ENCODE measurements at regions not wholly inside any gene's neighbourhood (a gene's known extent, or its start where the extent isn't known, plus 50 kb on each side); places are given as distances from the start of the nearest gene placed in this dataset.

DNA sequence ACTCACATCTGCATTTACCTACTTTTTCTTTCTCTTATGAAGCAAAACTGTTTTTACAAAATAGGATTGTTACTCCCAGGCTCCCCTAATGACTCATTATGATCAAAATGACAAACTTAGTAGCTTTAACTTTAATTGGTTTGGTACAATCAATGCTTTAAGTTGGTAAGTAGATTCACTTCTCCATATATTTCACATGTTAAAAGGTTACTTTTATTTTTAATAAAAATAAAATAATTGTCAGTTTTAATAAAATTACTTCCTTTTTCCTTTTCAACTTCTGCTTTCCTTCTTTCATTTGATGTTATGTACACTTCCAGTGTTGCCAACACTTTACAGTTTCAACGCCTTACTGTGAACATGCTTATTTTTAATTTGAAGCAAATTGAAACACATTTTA lies 477.6 kb downstream of the SETD4 start:
- CTCF ChIA-PET = no interaction called here
- in situ Hi-C loops (cut with HindIII; ENCODE audit: low pct_unique_long_range_greater_than_20kb, low sequenced_read_pairs) (no loop called here), intact Hi-C loops (cut with micrococcal nuclease; ENCODE audit: unreplicated experiment) (no loop called here)
- Histone ChIP-seq H3K36me3 (ENCODE audit: control insufficient read depth, insufficient read depth, low read length) (no peaks in the 10 kb centered on the region), H3K4me1 (ENCODE audit: control insufficient read depth, insufficient read depth, low read length) (no peaks in the 10 kb centered on the region), H3K27ac (ENCODE audit: low read length) (no peak overlapping the region), H3K4me3 (ENCODE audit: low read depth in 2 of 2, low read length in 2 of 2) (no peak overlapping the region), H3K9me3 (ENCODE audit: control insufficient read depth, insufficient read depth, low read depth, low read length) (no peaks in the 10 kb centered on the region), H3K27me3 (ENCODE audit: control insufficient read depth, insufficient read depth, low read length) (peaks cover 2% of the 10 kb centered on the region)
- ATAC-seq (no peak), DNase-seq (ENCODE audit: low read depth, low spot score) (no peak)
- no peak for TF ChIP-seq TCF7L2 (IDR thresholded peaks at IDR 0.05; ENCODE audit: low read depth, low read length)
- TF ChIP-seq POLR2AphosphoS5 (IDR thresholded peaks at IDR 0.05; ENCODE audit: low read depth, low read length) = no peak
- TF ChIP-seq, protein P1, sequence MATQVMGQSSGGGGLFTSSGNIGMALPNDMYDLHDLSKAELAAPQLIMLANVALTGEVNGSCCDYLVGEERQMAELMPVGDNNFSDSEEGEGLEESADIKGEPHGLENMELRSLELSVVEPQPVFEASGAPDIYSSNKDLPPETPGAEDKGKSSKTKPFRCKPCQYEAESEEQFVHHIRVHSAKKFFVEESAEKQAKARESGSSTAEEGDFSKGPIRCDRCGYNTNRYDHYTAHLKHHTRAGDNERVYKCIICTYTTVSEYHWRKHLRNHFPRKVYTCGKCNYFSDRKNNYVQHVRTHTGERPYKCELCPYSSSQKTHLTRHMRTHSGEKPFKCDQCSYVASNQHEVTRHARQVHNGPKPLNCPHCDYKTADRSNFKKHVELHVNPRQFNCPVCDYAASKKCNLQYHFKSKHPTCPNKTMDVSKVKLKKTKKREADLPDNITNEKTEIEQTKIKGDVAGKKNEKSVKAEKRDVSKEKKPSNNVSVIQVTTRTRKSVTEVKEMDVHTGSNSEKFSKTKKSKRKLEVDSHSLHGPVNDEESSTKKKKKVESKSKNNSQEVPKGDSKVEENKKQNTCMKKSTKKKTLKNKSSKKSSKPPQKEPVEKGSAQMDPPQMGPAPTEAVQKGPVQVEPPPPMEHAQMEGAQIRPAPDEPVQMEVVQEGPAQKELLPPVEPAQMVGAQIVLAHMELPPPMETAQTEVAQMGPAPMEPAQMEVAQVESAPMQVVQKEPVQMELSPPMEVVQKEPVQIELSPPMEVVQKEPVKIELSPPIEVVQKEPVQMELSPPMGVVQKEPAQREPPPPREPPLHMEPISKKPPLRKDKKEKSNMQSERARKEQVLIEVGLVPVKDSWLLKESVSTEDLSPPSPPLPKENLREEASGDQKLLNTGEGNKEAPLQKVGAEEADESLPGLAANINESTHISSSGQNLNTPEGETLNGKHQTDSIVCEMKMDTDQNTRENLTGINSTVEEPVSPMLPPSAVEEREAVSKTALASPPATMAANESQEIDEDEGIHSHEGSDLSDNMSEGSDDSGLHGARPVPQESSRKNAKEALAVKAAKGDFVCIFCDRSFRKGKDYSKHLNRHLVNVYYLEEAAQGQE (IDR thresholded peaks at IDR 0.05; ENCODE audit: insufficient read depth in 1 of 2, low read depth in 2 of 2, low read length in 1 of 2) = no peak
- TF ChIP-seq, protein P2, sequence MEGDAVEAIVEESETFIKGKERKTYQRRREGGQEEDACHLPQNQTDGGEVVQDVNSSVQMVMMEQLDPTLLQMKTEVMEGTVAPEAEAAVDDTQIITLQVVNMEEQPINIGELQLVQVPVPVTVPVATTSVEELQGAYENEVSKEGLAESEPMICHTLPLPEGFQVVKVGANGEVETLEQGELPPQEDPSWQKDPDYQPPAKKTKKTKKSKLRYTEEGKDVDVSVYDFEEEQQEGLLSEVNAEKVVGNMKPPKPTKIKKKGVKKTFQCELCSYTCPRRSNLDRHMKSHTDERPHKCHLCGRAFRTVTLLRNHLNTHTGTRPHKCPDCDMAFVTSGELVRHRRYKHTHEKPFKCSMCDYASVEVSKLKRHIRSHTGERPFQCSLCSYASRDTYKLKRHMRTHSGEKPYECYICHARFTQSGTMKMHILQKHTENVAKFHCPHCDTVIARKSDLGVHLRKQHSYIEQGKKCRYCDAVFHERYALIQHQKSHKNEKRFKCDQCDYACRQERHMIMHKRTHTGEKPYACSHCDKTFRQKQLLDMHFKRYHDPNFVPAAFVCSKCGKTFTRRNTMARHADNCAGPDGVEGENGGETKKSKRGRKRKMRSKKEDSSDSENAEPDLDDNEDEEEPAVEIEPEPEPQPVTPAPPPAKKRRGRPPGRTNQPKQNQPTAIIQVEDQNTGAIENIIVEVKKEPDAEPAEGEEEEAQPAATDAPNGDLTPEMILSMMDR (IDR thresholded peaks at IDR 0.05) = no peak
- TF ChIP-seq SIN3A (IDR thresholded peaks at IDR 0.05; ENCODE audit: borderline replicate concordance, insufficient read depth, low read depth, low read length) = no peak
- no TSS peak for BruUV-seq (replicated peaks)
- POLR2A ChIA-PET = no interaction called here

DNA sequence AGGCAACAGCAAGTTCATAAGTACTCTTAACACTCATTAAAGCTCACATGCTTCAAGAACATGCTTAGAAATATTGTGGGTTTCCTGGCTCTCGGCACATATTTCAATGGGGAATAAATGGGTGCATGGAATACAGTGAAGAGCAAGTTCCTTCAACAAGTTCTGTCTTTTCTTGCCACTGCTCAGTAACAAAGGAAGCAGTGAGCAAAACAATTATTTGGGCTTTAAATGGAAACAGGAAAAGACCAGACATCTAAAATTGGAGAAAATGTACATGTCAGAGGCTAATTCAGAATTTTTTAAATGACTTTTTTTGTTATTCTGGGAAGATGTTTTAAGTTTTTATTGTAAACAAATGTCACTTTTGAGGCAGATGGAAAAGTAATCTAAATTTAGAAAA lies 478.7 kb downstream of the SETD4 start:
- Histone ChIP-seq H3K4me3 (ENCODE audit: low read depth in 2 of 2, low read length in 2 of 2) (no peak overlapping the region), H3K27me3 (ENCODE audit: control insufficient read depth, insufficient read depth, low read length) (peaks cover 2% of the 10 kb centered on the region; the same call in 1 of the 2 replicates), H3K36me3 (ENCODE audit: control insufficient read depth, insufficient read depth, low read length) (no peaks in the 10 kb centered on the region), H3K9me3 (ENCODE audit: control insufficient read depth, insufficient read depth, low read depth, low read length) (no peaks in the 10 kb centered on the region), H3K4me1 (ENCODE audit: control insufficient read depth, insufficient read depth, low read length) (no peaks in the 10 kb centered on the region), H3K27ac (ENCODE audit: low read length) (no peak overlapping the region)
- DNase-seq (ENCODE audit: low read depth, low spot score) (no peak), ATAC-seq (no peak)
- POLR2A ChIA-PET = no interaction called here
- intact Hi-C loops (cut with micrococcal nuclease; ENCODE audit: unreplicated experiment) (no loop called here), in situ Hi-C loops (cut with HindIII; ENCODE audit: low pct_unique_long_range_greater_than_20kb, low sequenced_read_pairs) (no loop called here)
- TF ChIP-seq, protein P2 (IDR thresholded peaks at IDR 0.05) = no peak
- TF ChIP-seq, protein P1 (IDR thresholded peaks at IDR 0.05; ENCODE audit: insufficient read depth in 1 of 2, low read depth in 2 of 2, low read length in 1 of 2) = no peak
- no peak for TF ChIP-seq POLR2AphosphoS5 (IDR thresholded peaks at IDR 0.05; ENCODE audit: low read depth, low read length)
- no peak for TF ChIP-seq TCF7L2 (IDR thresholded peaks at IDR 0.05; ENCODE audit: low read depth, low read length)
- no peak for TF ChIP-seq SIN3A (IDR thresholded peaks at IDR 0.05; ENCODE audit: borderline replicate concordance, insufficient read depth, low read depth, low read length)
- CTCF ChIA-PET = no interaction called here
- no TSS peak for BruUV-seq (replicated peaks)
